A673 (cell line): ENCODE measurements at regions not wholly inside any gene's neighbourhood (a gene's known extent, or its start where the extent isn't known, plus 50 kb on each side); places are given as distances from the start of the nearest gene placed in this dataset.

Experiments used
- BruUV-seq: library from RNA; stranded (reverse); fragments of 400-500 nt; replicated peaks from 2 replicates; lab custom pipeline; 2021; lab: Mats Ljungman, UMichigan
- CTCF ChIA-PET: fragments of 300-600 bp; sonication (Branson Sonifier 250); formaldehyde crosslinking; loops from one replicate; lab custom pipeline; 2022; ENCODE audit warnings: antibody characterized with exemption; lab: Charles Lee
- POLR2A ChIA-PET: fragments of 300-600 bp; sonication (Branson Sonifier 250); formaldehyde crosslinking; loops from one replicate; lab custom pipeline; 2022; ENCODE audit warnings: antibody characterized with exemption; ENCODE audit not compliant: low non-redundant PET; lab: Charles Lee
- DNase-seq: peaks from one replicate; pipeline ENCODE4 v3.0.0-alpha.2; 2015; ENCODE audit warnings: low spot score
- H3K27ac ChIP-seq: fragments of 200-600 bp; sonication (generic); 2 replicates; pipeline ENCODE4 v1.5.1; 2016; ENCODE audit warnings: mixed run types, low read depth, mild to moderate bottlenecking, mixed read lengths, antibody characterized with exemption, low read length; ENCODE audit not compliant: poor library complexity, severe bottlenecking
- H3K27me3 ChIP-seq: fragments of 200-600 bp; sonication (generic); replicated peaks from 2 replicates; pipeline ENCODE4 v1.6.1; 2017; ENCODE audit warnings: mixed run types, low read depth, mild to moderate bottlenecking, mixed read lengths, antibody characterized with exemption, low read length; ENCODE audit not compliant: insufficient read depth, poor library complexity
- H3K36me3 ChIP-seq: fragments of 200-600 bp; sonication (generic); 2 replicates; pipeline ENCODE4 v1.6.1; 2016; ENCODE audit warnings: mixed run types, mild to moderate bottlenecking, mixed read lengths, antibody characterized with exemption, low read length; ENCODE audit not compliant: insufficient read depth, poor library complexity, severe bottlenecking
- H3K4me1 ChIP-seq: fragments of 200-600 bp; sonication (generic); 2 replicates; pipeline ENCODE4 v1.6.1; 2017; ENCODE audit warnings: mixed run types, mild to moderate bottlenecking, mixed read lengths, antibody characterized with exemption, low read length; ENCODE audit not compliant: insufficient read depth, poor library complexity, severe bottlenecking
- H3K4me3 ChIP-seq: fragments of 200-600 bp; sonication (generic); 2 replicates; pipeline ENCODE4 v1.5.1; 2016; ENCODE audit warnings: low read depth, mixed run types, mild to moderate bottlenecking, mixed read lengths, low read length; ENCODE audit not compliant: poor library complexity, severe bottlenecking
- H3K9me3 ChIP-seq: fragments of 200-600 bp; sonication (generic); 2 replicates; pipeline ENCODE4 v1.6.1; 2016; ENCODE audit warnings: mixed run types, low read depth, mild to moderate bottlenecking, mixed read lengths, antibody characterized with exemption, low read length; ENCODE audit not compliant: poor library complexity, severe bottlenecking
- CTCF ChIP-seq: fragments of 300-800, 200-600 bp; sonication (generic); conservative IDR thresholded peaks from 2 replicates; pipeline ENCODE4 v1.5.1; 2017; ENCODE audit warnings: low read depth, mild to moderate bottlenecking, antibody characterized with exemption, low read length, moderate library complexity, mixed read lengths
- EZH2 ChIP-seq: fragments of 200-600 bp; sonication (generic); IDR thresholded peaks from 2 replicates; pipeline ENCODE4 v1.6.1; 2017; ENCODE audit warnings: borderline replicate concordance, low read depth, mild to moderate bottlenecking, mixed read lengths, antibody characterized with exemption, low read length; ENCODE audit not compliant: poor library complexity, severe bottlenecking
- intact Hi-C: fragments of 100-400 bp; cut with micrococcal nuclease; formaldehyde crosslinking; loops from one replicate; pipeline ENCODE4 v1.10.0; 2022; ENCODE audit not compliant: unreplicated experiment

GRCh38 chr1:37169241-37169640 lies 134.9 kb upstream of the GRIK3 start:
- CTCF ChIA-PET = no interaction called here
- Histone ChIP-seq H3K36me3 (no peaks in the 10 kb centered on the region), H3K4me1 (no peaks in the 10 kb centered on the region), H3K27me3 (peaks cover 14% of the 10 kb centered on the region), H3K4me3 (no peak overlapping the region), H3K27ac (no peak overlapping the region), H3K9me3 (no peaks in the 10 kb centered on the region)
- TF ChIP-seq EZH2 = no peak
- TF ChIP-seq CTCF = no peak
- no peak for DNase-seq
- no TSS peak for BruUV-seq
- POLR2A ChIA-PET = no interaction called here
- intact Hi-C loops = no loop called here

GRCh38 chr1:37169743-37170275 lies 135.5 kb upstream of the GRIK3 start:
- no peak overlapping the region for H3K27ac ChIP-seq
- no peaks in the 10 kb centered on the region for H3K4me1 ChIP-seq
- H3K36me3 ChIP-seq = no peaks in the 10 kb centered on the region
- no peak for TF ChIP-seq CTCF
- TF ChIP-seq EZH2 = no peak
- H3K4me3 ChIP-seq = no peak overlapping the region
- CTCF ChIA-PET = no interaction called here
- BruUV-seq = no TSS peak
- peaks cover 14% of the 10 kb centered on the region for H3K27me3 ChIP-seq
- intact Hi-C loops = loop anchor here (10.0 kb wide), 1 partner anchor 595 kb away; no protein-coding TSS in a partner anchor
- POLR2A ChIA-PET = no interaction called here
- no peak for DNase-seq
- H3K9me3 ChIP-seq = no peaks in the 10 kb centered on the region

GRCh38 chr1:37171691-37172090 lies 137.4 kb upstream of the GRIK3 start:
- no peak overlapping the region for H3K27ac ChIP-seq
- H3K36me3 ChIP-seq = no peaks in the 10 kb centered on the region
- CTCF ChIA-PET = interaction anchor here (0.7 kb wide), 1 partner anchor 1022 kb away, joined by 3 read pairs; the partner anchor contains the start of gene TRAPPC3
- H3K9me3 ChIP-seq = no peaks in the 10 kb centered on the region
- no TSS peak for BruUV-seq
- peaks cover 14% of the 10 kb centered on the region for H3K27me3 ChIP-seq
- H3K4me1 ChIP-seq = no peaks in the 10 kb centered on the region
- TF ChIP-seq EZH2 (no peak), CTCF (no peak)
- DNase-seq = no peak
- POLR2A ChIA-PET = no interaction called here
- no peak overlapping the region for H3K4me3 ChIP-seq
- intact Hi-C loops = loop anchor here (10.0 kb wide), 1 partner anchor 597 kb away; no protein-coding TSS in a partner anchor
